Skin of body (tissue), 2 donors: ENCODE measurements at regions not wholly inside any gene's neighbourhood (a gene's known extent, or its start where the extent isn't known, plus 50 kb on each side); places are given as distances from the start of the nearest gene placed in this dataset.

Experiments used
- DNase-seq: peaks from one replicate; lab custom pipeline; 2025; lab: John Stamatoyannopoulos, UW
- small RNA-seq: library from RNA; depleted of rRNA; stranded (forward); fragments of <200 nt; gene quantifications from one replicate; pipeline ENCODE3, GENCODE V24; 2014; ENCODE audit warnings: low replicate concordance

DNA sequence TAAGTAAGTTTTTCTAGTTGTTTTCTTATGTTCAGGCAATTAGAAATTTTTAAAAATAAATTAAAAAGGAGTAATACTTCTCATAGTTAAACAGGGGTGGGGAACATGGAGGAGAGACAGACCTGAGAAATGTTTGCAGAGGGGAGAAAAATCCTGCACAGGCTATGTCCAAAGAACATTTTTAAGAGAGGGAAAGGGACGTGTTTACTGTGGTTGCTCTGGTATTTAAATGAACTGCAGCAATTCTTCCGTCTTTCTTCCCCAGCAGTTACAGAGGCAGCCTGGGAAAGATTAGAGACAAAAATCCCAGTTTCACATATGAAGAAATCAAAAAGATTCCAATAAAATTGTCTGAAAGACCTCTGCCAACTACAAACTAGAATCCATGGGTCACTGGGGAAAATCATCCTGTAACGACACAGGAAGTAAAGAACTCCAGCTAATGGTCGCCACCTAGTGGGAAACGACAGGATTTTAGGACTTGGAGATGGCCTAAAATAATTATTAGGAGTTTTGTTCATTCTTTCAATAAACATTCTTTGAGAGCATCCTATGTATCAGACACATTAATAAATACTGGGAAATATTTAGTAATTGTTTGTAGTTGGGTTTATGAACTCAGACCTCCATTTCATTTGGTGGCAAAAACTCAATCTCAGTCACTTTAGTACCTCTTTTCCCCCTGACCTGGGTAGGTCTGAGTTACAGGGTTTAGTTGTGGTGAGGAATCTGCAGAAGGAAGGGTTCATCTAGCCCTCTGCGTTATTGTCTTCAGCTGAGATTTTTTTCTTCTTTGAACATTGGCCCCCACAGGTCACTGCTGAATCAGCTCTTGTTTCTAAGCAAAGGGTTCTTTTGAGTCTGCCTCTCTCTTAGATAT lies 69.9 kb upstream of the GOLIM4 start:
- DNase-seq = peak; percentile 86

DNA sequence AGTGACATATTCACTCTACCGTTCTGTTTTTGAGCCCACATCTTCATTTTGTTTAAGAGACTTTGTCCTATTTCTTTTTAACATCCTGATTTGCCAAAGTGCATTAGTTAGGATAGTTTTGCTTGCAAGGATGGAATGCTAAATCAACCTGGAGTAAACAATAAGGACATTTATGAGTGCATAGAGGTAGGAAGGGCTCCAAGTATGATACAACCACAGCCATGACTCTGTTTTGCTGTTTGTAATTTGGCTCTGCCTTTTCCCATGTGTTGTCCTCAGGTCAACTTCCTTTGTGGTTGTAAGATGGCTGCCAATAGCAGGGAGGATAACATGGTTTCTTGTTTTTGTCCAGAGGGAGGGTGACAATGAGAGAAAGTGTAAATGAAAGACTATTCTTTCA lies 66.4 kb upstream of the GOLIM4 start:
- no peak for DNase-seq

DNA sequence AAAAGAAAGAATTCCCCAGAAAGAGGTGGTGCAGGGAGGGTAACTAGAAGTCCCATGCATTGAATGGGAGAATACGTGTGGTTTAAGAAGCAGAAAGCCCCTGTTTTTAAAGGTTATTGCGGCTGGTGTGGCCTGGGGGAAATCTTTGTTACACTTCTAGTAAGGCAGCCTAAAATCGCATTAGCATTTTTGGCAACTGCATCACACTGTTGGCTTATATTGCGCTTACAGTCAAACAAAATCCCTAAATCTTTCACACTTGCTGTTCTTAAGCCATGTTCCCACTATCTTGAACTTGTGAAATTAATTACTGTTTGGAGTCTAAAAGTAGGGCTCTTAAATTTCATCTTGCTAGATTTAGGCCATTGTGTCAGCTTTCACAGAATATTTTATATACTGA lies 66.0 kb upstream of the GOLIM4 start:
- no peak for DNase-seq

DNA sequence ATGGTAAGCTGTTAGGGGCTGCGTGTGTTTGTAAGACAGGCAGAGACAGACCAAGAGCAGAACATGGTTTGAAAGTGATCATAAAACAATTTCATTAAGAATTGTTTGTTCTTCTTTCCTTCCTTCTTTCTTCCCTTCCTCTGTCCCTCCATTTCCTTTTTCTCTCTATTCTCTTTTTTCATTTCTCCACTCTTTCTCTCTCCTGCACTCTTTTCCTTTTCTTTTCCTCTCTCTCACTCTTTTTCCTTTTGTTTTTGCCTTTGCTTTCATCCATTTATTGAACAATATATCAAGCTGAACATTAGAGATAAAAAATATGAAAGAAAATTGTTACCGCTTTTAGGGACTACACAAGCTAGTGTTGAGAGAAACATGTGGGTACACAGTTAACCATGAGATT lies 62.2 kb upstream of the GOLIM4 start:
- no peak for DNase-seq

DNA sequence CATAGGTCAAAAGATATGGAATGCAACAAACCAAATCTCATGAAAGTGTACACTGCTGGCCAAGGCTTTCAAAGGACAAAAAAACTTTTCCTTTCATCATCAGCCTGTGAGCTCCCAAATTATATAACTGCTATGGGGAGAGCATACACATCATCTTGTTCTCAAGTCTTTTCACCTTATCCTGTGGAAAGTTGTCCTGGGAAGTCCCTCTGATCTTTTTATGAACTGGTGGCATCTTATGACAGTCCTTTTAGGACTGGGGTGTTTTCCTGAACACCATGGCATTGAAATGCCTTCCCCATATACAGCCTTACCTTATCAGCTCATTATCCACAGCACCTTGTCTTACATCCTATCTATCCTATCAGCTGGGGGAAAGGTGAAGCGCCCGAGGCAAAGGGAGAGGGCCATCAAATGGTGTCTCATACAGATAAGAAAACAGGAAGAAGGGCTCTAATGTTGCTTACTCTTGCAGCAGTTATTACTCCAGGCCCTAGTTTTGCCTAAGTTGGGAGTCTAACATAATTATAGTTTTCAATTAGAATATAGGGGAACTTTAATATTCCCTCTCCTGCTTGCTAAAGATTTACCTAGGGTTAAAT lies 61.5 kb upstream of the GOLIM4 start:
- no peak for DNase-seq

DNA sequence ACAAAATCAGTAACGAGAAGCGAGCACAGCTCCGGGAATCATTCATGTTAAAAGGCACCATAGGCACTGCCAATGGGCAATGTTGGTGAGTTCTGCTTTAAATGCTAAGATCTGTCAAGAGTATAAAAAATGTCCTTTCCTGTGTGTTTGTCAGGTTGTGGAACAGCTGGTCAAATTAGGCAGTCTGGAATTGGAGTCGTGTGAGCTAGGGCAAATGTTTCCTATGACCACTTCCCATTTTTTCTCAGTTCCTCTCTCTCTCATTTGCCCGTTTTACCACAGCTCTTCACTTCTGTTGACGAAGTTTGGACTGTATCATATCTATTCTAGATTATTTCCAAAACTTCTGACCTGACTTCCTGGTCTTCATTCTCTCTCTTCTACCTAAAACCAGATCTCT lies 60.8 kb upstream of the GOLIM4 start:
- DNase-seq = no peak

DNA sequence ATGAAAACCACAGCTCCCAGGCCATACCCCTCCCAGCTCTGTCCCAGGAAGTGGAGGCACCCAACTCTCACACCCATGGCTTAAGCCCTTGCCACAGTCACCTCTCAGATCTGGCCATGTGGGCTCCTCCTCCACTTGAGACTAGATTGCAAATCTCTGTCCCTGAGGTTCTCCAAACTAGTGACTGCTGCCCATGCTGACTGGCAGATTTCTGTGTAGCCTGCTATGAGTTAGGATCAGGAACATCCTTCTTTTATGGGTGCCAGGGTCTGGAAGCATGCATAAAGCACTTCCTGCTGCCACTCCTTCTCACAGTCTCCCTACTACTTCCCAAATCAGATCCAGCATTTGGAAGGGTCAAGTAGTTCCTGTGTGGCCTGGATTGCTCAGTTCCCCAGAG lies 59.6 kb upstream of the GOLIM4 start:
- no peak for DNase-seq

DNA sequence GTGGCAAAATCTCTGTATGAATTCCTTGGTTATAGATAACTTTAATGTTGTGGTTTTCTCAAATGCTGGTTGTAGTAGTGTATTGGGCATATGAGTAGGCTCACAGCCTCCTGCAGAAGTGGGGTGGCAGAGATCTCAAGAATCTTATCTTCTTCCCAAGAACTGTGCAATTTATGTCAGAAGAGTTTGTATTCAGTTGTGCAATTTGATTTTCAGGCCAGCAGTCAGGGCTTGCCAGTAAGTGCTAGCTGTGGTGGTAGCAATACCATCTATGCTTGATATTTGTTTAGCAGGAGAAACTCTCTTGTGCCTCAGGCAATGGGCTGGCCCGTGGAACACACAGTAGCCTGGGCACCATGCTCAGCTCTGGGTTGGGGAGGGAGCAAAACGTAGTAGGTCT lies 58.4 kb upstream of the GOLIM4 start:
- no peak for DNase-seq

DNA sequence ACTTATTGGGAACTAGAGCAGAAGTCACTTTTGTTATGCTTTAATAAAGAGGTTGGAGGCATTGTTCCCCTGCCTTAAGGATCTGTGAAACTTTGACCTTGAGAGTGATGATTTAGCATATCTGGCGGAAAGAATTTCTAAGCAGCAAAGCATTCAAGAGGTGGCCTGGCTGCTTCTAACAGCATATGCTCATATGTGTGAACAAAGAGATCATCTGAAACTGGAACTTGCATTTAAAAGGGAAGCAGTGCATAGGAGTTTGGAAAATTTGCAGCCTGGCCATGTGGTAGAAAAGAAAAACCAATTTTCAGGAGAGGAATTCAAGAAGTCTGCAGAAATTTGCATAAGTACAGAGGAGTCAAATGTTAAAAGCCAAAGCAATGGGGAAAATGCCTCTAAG lies 56.4 kb upstream of the GOLIM4 start:
- DNase-seq = no peak

Small RNA genes lying in the stretch of these regions (small RNA-seq; reads per million reads assigned to genes)
- gene MIR551B (0.71 reads per million, percentile 72 among the genes with 10 or more reads in this experiment), gene RNU2-20P (0.24 reads per million, percentile 10 among the genes with 10 or more reads in this experiment)
